GM19351 (cell line): ENCODE measurements at regions not wholly inside any gene's neighbourhood (a gene's known extent, or its start where the extent isn't known, plus 50 kb on each side); places are given as distances from the start of the nearest gene placed in this dataset.
"Not testable (repeated sequence)": the region's sequence is repeated elsewhere in the genome, so short reads cannot be mapped to it uniquely, and the experiment has no call there.

ENCODE experiments used
- ATAC-seq: cut with Tn5 transposase; IDR thresholded peaks from one replicate; pipeline ENCODE4 v1.9.1; 2021; ENCODE audit warnings: mild to moderate bottlenecking, moderate library complexity; ENCODE audit not compliant: unreplicated experiment

- ATAC-seq, result not testable (repeated sequence)
Observed at GRCh38 chr7:108943048-108943447, 373.4 kb downstream of the DNAJB9 start.

GRCh38 chr7:108947526-108947925, 377.9 kb downstream of the DNAJB9 start:
- no peak for ATAC-seq

GRCh38 chr7:108972004-108972403, 402.3 kb downstream of the DNAJB9 start:
- no peak for ATAC-seq

- ATAC-seq, result no peak
Observed at GRCh38 chr7:108973075-108973474, 403.4 kb downstream of the DNAJB9 start.

GRCh38 chr7:108974641-108975040, 405.0 kb downstream of the DNAJB9 start:
- ATAC-seq, result no peak

GRCh38 chr7:108985037-108985436, 415.4 kb downstream of the DNAJB9 start:
- ATAC-seq, result no peak

GRCh38 chr7:108989319-108989718, 419.6 kb downstream of the DNAJB9 start:
- no peak for ATAC-seq

- no peak for ATAC-seq
Observed at GRCh38 chr7:108997480-108997879, 427.8 kb downstream of the DNAJB9 start.

- no peak for ATAC-seq
Observed at GRCh38 chr7:109003742-109004141, 434.1 kb downstream of the DNAJB9 start.

GRCh38 chr7:109009636-109010035, 440.0 kb downstream of the DNAJB9 start:
- no peak for ATAC-seq

- no peak for ATAC-seq
Observed at GRCh38 chr7:109020251-109020650, 450.6 kb downstream of the DNAJB9 start.

GRCh38 chr7:109021390-109021789, 451.7 kb downstream of the DNAJB9 start:
- ATAC-seq, result no peak

- ATAC-seq, result no peak
Observed at GRCh38 chr7:109029866-109030265, 460.2 kb downstream of the DNAJB9 start.

GRCh38 chr7:109044691-109045090, 475.0 kb downstream of the DNAJB9 start:
- ATAC-seq, result no peak

GRCh38 chr7:109049366-109049765, 479.7 kb downstream of the DNAJB9 start:
- ATAC-seq, result no peak

GRCh38 chr7:109059089-109059488, 489.4 kb downstream of the DNAJB9 start:
- no peak for ATAC-seq

GRCh38 chr7:109062798-109063197, 493.1 kb downstream of the DNAJB9 start:
- no peak for ATAC-seq

GRCh38 chr7:109073543-109073942, 503.9 kb downstream of the DNAJB9 start:
- ATAC-seq, result no peak

- no peak for ATAC-seq
Observed at GRCh38 chr7:109076396-109076972, 506.8 kb downstream of the DNAJB9 start.

- ATAC-seq, result no peak
Observed at GRCh38 chr7:109091042-109091441, 521.4 kb downstream of the DNAJB9 start.

- ATAC-seq, result no peak
Observed at GRCh38 chr7:109092268-109092667, 522.6 kb downstream of the DNAJB9 start.

GRCh38 chr7:109101332-109101731, 531.7 kb downstream of the DNAJB9 start:
- ATAC-seq, result no peak

- ATAC-seq, result no peak
Observed at GRCh38 chr7:109109558-109109957, 539.9 kb downstream of the DNAJB9 start.
